ENCODE measurements at regions not wholly inside any gene's neighbourhood (a gene's known extent, or its start where the extent isn't known, plus 50 kb on each side); places are given as distances from the start of the nearest gene placed in this dataset.

DNA sequence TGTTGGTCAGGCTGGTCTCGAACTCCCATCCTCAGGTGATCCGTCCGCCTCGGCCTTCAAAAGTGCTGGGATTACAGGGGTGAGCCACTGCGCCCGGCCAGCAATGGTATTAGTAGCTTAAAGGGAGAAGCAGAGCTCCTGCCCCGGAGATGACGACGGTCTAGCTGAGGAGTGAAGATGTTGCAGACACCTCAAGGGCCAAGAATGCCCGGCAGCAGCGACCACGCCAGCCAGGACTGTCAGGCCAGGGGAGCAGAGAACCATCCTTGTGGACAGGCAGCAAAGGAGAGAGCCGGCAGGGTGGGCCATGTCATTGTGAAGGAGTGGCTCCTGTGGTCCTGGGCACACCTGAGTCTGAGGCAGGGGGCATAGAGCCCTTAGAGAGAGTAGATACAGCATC, 210.1 kb upstream of the BCOR start:
- Histone ChIP-seq H3K4me1 (ENCODE audit: low read depth) (no peaks in the 10 kb centered on the region), H3K27ac (no peak overlapping the region), H3K36me3 (no peaks in the 10 kb centered on the region), H3K27me3 (no peaks in the 10 kb centered on the region), H3K4me3 (no peak overlapping the region), H3K9me3 (ENCODE audit: low read depth) (no peaks in the 10 kb centered on the region)
- no peak for DNase-seq (ENCODE audit: low read depth in 1 of 2, low spot score in 1 of 2)
- TF ChIP-seq, protein P1, sequence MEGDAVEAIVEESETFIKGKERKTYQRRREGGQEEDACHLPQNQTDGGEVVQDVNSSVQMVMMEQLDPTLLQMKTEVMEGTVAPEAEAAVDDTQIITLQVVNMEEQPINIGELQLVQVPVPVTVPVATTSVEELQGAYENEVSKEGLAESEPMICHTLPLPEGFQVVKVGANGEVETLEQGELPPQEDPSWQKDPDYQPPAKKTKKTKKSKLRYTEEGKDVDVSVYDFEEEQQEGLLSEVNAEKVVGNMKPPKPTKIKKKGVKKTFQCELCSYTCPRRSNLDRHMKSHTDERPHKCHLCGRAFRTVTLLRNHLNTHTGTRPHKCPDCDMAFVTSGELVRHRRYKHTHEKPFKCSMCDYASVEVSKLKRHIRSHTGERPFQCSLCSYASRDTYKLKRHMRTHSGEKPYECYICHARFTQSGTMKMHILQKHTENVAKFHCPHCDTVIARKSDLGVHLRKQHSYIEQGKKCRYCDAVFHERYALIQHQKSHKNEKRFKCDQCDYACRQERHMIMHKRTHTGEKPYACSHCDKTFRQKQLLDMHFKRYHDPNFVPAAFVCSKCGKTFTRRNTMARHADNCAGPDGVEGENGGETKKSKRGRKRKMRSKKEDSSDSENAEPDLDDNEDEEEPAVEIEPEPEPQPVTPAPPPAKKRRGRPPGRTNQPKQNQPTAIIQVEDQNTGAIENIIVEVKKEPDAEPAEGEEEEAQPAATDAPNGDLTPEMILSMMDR (IDR thresholded peaks at IDR 0.05; ENCODE audit: low read depth, low read length): no peak

DNA sequence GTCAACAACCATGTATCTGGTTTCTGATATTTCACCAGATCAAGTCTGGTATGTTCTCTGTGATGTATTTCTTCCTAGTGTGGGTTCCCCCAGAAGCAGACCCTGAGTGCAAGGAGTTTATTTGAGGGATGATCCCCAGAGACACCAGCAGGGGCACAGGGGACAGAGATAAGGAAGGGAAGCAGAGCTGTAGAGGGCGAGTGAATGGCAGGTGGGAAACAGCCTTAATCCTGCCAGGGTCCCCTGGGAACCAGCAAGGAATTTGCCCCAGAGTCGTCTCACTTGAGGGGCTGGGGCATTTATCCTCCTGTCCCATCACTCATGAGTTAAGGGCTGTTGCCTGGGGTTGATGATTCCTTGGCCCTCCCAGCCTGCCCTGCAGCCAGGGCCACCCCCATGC, 206.4 kb upstream of the BCOR start:
- no peaks in the 10 kb centered on the region for H3K36me3 ChIP-seq
- no peak overlapping the region for H3K4me3 ChIP-seq
- no peaks in the 10 kb centered on the region for H3K9me3 ChIP-seq (ENCODE audit: low read depth)
- no peak overlapping the region for H3K27ac ChIP-seq
- TF ChIP-seq, protein P1 (IDR thresholded peaks at IDR 0.05; ENCODE audit: low read depth, low read length): no peak
- DNase-seq (ENCODE audit: low read depth in 1 of 2, low spot score in 1 of 2): no peak
- H3K4me1 ChIP-seq (ENCODE audit: low read depth): peaks cover under 1% of the 10 kb centered on the region
- H3K27me3 ChIP-seq: no peaks in the 10 kb centered on the region

DNA sequence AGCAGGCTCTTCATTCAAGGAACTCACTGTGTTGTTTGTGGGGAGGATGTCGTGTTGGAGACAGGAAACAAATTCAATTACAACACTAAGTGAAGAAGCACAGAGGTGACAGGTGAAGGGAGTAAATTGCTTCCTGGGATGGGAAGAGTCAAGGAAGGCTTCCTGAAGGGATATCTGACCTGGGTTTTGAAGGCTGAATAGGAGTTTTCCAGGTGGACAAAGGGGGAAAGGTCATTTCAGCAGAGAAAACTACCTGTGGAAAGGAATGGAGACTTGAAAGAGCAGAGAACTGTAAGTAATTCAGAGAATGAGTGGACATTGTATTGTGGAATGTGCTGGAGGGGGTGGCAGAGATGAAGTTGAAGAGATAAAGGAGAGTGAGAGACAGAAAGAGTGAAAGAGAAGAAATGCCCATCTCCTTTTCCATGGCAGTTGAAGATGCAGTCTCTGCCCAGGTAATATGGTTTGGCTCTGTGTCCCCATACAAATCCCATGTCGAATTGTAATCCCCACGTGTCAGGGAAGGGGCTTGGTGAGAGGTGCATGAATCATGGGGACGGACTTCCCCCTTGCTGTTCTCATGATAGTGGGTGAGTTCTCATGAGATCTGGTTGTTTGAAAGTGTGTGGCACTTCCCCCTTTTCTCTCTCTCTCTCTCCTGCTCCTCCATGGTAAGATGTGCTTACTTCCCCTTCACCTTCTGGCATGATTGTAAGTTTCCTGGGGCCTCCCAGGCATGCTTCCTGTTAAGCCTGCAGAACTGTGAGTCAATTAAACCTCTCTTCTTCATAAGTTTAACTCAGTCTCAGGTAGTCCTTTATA, 205.7 kb upstream of the BCOR start:
- Histone ChIP-seq H3K36me3 (no peaks in the 10 kb centered on the region), H3K9me3 (ENCODE audit: low read depth) (no peaks in the 10 kb centered on the region), H3K4me3 (no peak overlapping the region), H3K27me3 (no peaks in the 10 kb centered on the region), H3K27ac (no peak overlapping the region), H3K4me1 (ENCODE audit: low read depth) (peaks cover 7% of the 10 kb centered on the region)
- no peak for DNase-seq (ENCODE audit: low read depth in 1 of 2, low spot score in 1 of 2)
- TF ChIP-seq, protein P1 (IDR thresholded peaks at IDR 0.05; ENCODE audit: low read depth, low read length): no peak

DNA sequence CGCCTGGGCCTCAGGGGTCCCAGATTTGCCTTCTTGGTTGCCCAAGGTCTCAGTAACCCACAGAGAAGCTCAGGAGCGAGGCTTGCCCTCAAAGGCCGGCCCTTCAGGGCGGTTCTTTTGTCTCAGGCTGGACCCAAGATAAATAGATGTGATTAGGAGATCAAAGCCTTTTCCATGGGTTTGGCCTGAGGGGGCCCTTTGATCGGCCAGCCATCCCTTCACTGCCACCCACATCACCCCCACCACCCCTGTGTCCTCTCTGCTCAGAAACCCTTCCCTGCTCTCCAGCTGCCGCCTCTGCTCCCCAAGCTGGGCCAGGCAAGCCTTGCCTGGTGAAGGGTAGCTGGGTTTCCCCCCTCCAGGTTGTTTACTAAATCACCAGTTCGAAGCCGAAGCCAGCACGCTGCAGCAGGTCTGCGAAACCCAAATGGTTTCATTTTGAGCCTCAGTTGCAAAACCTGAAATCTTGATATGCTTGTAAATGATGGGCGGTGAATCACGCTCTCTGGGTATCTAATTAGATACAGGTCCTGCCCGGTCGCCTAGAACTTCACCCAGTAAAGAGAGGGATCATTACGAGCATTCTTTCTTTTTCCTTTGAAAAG, 202.6 kb upstream of the BCOR start:
- Histone ChIP-seq H3K27ac (no peak overlapping the region), H3K9me3 (ENCODE audit: low read depth) (no peaks in the 10 kb centered on the region), H3K4me1 (ENCODE audit: low read depth) (peaks cover 15% of the 10 kb centered on the region), H3K36me3 (no peaks in the 10 kb centered on the region), H3K27me3 (no peaks in the 10 kb centered on the region), H3K4me3 (no peak overlapping the region)
- no peak for DNase-seq (ENCODE audit: low read depth in 1 of 2, low spot score in 1 of 2)
- TF ChIP-seq, protein P1 (IDR thresholded peaks at IDR 0.05; ENCODE audit: low read depth, low read length): no peak

GRCh38 chrX:40299641-40300046, 201.9 kb upstream of the BCOR start:
- Histone ChIP-seq H3K27ac (peak overlapping the region; percentile 92), H3K36me3 (no peaks in the 10 kb centered on the region)

More at GRCh38 chrX:40299641-40300046, 201.9 kb upstream of the BCOR start:
- Histone ChIP-seq H3K4me1 (ENCODE audit: low read depth) (peaks cover 15% of the 10 kb centered on the region), H3K9me3 (ENCODE audit: low read depth) (no peaks in the 10 kb centered on the region), H3K27me3 (no peaks in the 10 kb centered on the region), H3K4me3 (no peak overlapping the region)
- TF ChIP-seq, protein P1 (IDR thresholded peaks at IDR 0.05; ENCODE audit: low read depth, low read length): no peak
- DNase-seq (ENCODE audit: low read depth in 1 of 2, low spot score in 1 of 2): no peak

Measured in cardiac muscle cell (in vitro differentiated cells and primary cell).